ENCODE measurements at regions not wholly inside any gene's neighbourhood (a gene's known extent, or its start where the extent isn't known, plus 50 kb on each side); places are given as distances from the start of the nearest gene placed in this dataset.

GRCh38 chr12:67722296-67722695 is 73.8 kb downstream of the DYRK2 start:
- H3K27me3 ChIP-seq = no peaks in the 10 kb centered on the region
- H3K27ac ChIP-seq = peak overlapping the region; percentile 76
- H3K36me3 ChIP-seq (replicated peaks; ENCODE audit: insufficient read depth, low read depth) = no peaks in the 10 kb centered on the region
- H2AFZ ChIP-seq = no peak overlapping the region
- H3K9me3 ChIP-seq (ENCODE audit: low read depth) = no peaks in the 10 kb centered on the region
- H3K4me1 ChIP-seq (ENCODE audit: insufficient read depth) = peaks cover 19% of the 10 kb centered on the region
- TF ChIP-seq EZH2 (IDR thresholded peaks at IDR 0.05; ENCODE audit: borderline replicate concordance) (no peak), CTCF (IDR thresholded peaks at IDR 0.05; ENCODE audit: poor library complexity) (no peak), EZH2phosphoT487 (IDR thresholded peaks at IDR 0.05; ENCODE audit: low read depth, severe bottlenecking, unreplicated experiment) (no peak)
- no peak for DNase-seq (ENCODE audit: low spot score)
- H4K20me1 ChIP-seq (ENCODE audit: insufficient read depth, poor library complexity, severe bottlenecking) = no peaks in the 10 kb centered on the region
- WGBS (ENCODE audit: low lambda C conversion rate, missing lambda C conversion rate) = 100% methylated on average over 1 of the region's 1 CpG
- H3K4me2 ChIP-seq = no peak overlapping the region
- H3K9me2 ChIP-seq (replicated peaks; ENCODE audit: insufficient read depth) = no peaks in the 10 kb centered on the region
- no peak overlapping the region for H3K4me3 ChIP-seq
- no peaks in the 10 kb centered on the region for H3K79me2 ChIP-seq

- no peaks in the 10 kb centered on the region for H3K9me3 ChIP-seq (ENCODE audit: low read depth)
- no peaks in the 10 kb centered on the region for H4K20me1 ChIP-seq (ENCODE audit: insufficient read depth, poor library complexity, severe bottlenecking)
- H3K27ac ChIP-seq = no peak overlapping the region
- H2AFZ ChIP-seq = no peak overlapping the region
- TF ChIP-seq EZH2 (IDR thresholded peaks at IDR 0.05; ENCODE audit: borderline replicate concordance) (no peak), CTCF (IDR thresholded peaks at IDR 0.05; ENCODE audit: poor library complexity) (no peak), EZH2phosphoT487 (IDR thresholded peaks at IDR 0.05; ENCODE audit: low read depth, severe bottlenecking, unreplicated experiment) (no peak)
- H3K27me3 ChIP-seq = no peaks in the 10 kb centered on the region
- no peak overlapping the region for H3K4me3 ChIP-seq
- WGBS (ENCODE audit: low lambda C conversion rate, missing lambda C conversion rate) = 93% methylated on average over 3 of the region's 3 CpGs
- H3K4me2 ChIP-seq = no peak overlapping the region
- peaks cover 2% of the 10 kb centered on the region for H3K4me1 ChIP-seq (ENCODE audit: insufficient read depth)
- H3K9me2 ChIP-seq (replicated peaks; ENCODE audit: insufficient read depth) = no peaks in the 10 kb centered on the region
- no peak for DNase-seq (ENCODE audit: low spot score)
- H3K36me3 ChIP-seq (replicated peaks; ENCODE audit: insufficient read depth, low read depth) = no peaks in the 10 kb centered on the region
- no peaks in the 10 kb centered on the region for H3K79me2 ChIP-seq
These were observed 78.3 kb downstream of the DYRK2 start for GRCh38 chr12:67726868-67727267.

- no peak overlapping the region for H3K4me3 ChIP-seq
- no peaks in the 10 kb centered on the region for H3K9me2 ChIP-seq (replicated peaks; ENCODE audit: insufficient read depth)
- H3K4me2 ChIP-seq = no peak overlapping the region
- no peak overlapping the region for H2AFZ ChIP-seq
- H3K27me3 ChIP-seq = no peaks in the 10 kb centered on the region
- no peaks in the 10 kb centered on the region for H3K4me1 ChIP-seq (ENCODE audit: insufficient read depth)
- H3K9me3 ChIP-seq (ENCODE audit: low read depth) = no peaks in the 10 kb centered on the region
- no peak for TF ChIP-seq EZH2phosphoT487 (IDR thresholded peaks at IDR 0.05; ENCODE audit: low read depth, severe bottlenecking, unreplicated experiment)
- TF ChIP-seq EZH2 (IDR thresholded peaks at IDR 0.05; ENCODE audit: borderline replicate concordance) = no peak
- TF ChIP-seq CTCF (IDR thresholded peaks at IDR 0.05; ENCODE audit: poor library complexity) = no peak
- H3K79me2 ChIP-seq = no peaks in the 10 kb centered on the region
- H3K27ac ChIP-seq = no peak overlapping the region
- no peak for DNase-seq (ENCODE audit: low spot score)
- WGBS (ENCODE audit: low lambda C conversion rate, missing lambda C conversion rate) = 70% methylated on average over 6 of the region's 6 CpGs
- no peaks in the 10 kb centered on the region for H3K36me3 ChIP-seq (replicated peaks; ENCODE audit: insufficient read depth, low read depth)
- no peaks in the 10 kb centered on the region for H4K20me1 ChIP-seq (ENCODE audit: insufficient read depth, poor library complexity, severe bottlenecking)
These were observed 79.4 kb downstream of the DYRK2 start for GRCh38 chr12:67727702-67728666.

Data from hepatocyte (in vitro differentiated cells).